T-helper 2 cell (primary cell): ENCODE measurements at regions not wholly inside any gene's neighbourhood (a gene's known extent, or its start where the extent isn't known, plus 50 kb on each side); places are given as distances from the start of the nearest gene placed in this dataset.

ENCODE experiments used
- DNase-seq, 5 experiments: peaks; one replicate each; pipeline versions ENCODE4 v3.0.0 to v3.0.0-alpha.2; 2012 to 2022

DNA sequence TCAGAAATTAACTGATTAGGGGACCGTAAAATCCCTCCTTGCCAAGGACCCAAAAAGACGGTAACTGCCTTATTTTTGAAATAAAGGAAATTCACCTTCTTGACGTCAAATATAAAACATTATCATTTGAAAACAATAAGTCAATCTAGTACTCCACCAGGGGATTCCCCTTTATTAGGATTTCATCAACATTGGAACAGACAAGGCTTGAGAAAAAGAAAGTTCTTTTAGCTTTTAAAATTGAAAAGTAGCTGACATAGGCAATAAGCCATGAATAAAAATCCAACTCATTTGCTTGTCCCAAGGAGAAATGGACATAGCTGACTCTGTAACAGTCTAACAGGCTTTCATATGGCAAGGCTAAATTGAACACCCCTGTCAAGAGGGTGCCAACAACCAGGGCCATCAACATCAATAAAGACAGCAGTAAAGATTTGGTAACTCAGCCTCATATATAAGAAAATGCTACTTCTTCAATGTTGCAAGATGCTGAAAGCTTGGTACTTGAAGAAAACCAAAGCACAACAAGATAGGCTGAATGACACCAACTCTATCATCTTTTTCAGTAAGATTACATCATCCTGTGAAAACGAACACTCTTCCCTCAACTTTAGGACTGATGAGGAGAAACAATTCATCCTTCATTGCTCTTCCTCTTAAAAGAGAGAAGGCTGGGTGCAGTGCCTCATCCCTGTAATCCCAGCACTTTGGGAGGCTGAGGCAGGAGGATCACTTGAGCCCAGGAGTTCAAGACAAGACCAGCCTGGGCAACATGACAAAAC lies 121.0 kb upstream of the PRDM1 start:
- DNase-seq = no peak

DNA sequence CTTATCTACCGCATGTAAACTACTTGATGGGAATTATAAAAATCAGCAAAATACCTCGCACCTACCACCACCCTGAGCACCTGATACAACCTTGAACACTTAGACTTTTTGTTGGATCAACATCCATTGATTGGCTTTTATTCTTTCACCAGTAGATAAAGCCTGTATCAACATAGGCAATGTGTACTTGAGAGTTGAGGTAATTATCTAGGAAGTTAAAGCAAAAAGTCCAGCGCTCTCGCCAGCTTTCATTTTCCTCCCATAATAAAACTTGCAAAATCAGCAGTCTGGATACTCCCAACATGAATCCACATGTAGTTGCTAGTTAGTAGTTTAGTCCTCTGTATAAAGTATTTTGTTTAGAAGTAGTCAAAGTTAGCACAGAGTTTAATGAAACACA lies 132.0 kb upstream of the PRDM1 start:
- no peak for DNase-seq

DNA sequence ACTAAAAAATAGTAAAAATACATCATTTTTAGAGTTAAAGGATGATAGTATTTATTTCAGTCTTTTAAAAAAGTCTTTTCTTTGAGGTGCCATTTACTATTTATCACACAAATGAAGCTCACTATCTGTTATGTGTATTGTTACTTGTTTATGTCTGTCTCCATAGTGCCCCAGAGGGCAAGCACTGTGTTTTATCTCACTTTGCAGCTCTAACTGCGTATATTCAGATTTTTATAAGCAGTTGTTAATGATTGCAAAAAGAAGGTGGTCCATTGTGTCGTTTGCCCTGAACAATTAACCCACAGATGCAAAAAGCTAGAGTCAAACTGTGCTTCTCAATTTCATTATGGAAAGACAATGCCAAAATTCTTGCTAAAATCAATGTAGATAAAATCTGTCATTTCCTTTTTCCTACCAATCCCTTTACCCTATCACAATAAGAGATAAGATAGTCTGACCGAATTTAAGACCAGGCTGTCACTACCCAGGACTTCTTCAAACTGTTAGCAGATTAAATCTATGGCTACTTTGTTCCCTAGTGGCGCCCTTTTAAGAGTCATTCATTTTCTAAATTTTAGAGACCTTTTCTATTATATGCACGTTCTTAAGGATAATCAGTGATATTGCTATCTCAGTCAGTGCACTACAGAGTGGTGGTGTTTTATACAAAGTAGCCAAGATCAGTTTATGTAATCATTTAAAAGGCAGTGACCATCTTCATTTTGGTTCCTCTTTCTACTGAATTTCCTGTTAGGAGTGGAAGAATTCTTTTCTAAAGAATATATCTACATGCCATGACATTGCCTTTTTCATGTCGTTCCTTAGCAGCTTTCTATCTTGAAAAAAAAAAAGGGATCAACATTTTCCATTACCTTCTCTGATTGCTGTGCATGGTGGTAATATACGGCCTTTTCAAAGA lies 133.1 kb upstream of the PRDM1 start:
- peak in 1 of 5 experiments; percentile 16 for DNase-seq

DNA sequence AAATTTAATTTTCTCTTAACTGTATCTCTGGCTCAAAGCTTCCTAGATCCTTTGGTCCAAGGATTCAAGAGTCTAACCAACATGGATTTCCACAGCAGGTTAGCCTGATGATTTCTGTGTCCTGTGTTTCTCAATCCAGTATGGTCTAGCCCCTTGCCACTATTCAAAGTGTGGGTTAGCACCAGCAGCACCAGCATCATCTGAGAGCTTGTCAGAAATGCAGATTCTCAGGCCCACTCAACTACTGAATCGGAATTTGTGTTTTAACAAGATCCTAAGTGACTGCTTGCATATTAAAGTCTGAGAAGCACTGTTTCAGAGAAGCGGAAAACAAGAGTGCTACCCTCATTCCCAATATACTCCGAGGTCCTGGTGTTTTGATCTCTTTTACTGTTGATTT lies 133.8 kb upstream of the PRDM1 start:
- no peak for DNase-seq

DNA sequence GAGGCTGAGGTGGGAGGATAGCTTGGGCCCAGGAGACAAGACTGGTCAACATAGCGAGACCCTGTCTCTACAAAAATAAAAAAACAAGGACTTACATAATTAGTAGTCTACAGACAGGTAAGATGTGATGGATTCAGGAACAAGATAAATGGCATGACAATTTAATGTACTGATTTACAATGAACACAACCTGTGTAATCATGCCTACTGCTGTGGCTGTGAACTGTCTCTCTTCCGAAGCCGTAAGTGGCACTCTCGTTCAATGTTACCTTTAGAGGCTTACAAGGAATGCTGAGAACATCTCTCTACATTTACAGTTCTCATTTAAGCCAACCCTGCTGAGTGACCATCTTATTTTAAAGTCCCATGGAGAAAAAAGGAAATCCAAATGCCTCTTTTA lies 134.8 kb upstream of the PRDM1 start:
- DNase-seq = no peak

DNA sequence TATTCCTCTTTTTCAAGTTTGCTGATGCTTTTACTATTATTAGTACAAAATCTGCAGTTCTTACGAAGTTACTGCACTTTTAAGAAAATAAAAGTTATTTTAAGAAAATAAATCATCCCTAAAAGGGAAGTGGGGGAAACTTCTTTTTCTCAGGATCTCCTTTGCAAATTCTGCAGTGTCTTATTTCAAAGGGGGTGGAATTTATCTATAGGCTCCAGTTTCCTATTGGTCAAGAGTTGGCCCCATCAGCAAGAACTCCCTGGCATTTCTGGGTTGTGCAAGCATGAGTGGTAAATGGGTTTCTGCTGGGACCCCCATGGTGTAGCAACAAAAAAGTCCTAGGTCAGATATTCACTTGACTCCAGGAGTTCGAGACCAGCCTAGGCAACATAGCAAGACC lies 136.3 kb upstream of the PRDM1 start:
- DNase-seq = no peak

DNA sequence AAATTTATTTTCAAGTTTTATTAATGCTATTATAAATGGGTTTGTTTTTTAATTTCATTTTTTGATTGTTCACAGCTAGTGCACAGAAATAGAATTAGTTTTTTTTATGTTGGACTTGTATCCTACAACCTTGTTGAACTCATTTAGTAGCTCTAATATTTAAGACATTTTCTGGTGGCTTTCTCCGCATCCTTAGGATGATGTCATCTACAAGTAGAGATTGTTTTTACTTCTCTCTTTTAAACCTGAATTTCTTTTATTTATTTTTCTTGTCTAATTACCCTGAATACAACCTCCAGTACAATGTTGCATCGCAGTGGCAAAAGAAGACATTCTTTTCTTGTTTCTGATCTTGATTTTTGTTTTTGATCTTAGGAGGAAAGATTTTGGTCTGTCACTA lies 142.6 kb upstream of the PRDM1 start:
- DNase-seq = no peak

DNA sequence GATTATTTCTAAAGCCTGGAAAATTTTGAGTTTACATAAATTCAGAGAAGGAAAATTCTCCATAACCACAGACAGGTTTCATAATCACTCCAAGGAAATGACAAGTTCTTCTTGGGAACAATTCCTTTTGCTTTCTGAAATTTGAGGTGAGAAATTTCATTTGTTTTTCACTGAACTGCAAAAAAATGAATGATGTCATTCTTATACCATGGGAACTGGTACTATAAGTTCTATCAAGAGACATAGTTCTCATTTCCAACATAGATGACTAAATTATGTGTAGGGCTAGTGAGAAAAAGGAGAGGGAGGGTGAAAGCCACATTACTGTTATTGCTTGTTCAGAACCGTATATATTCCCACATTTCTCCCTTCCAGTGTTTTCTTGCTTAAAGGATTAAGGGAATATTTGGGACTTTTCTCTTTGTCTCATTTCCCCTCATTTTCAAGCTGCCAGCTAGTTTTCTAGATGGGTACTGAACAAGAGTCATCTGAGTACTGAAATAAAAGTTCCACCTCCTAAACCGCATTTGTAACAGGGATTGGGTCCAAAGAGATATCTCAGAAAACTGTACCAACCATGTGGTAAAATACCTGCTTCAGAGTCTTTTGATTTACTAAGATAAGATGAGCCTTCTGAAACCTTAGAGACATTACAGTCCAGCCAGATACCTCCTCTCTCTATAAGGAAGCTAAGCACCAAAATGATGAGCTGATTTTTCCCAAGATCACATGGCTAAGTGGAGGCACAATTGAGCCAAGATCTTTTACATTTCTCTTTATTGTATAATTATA lies 144.3 kb upstream of the PRDM1 start:
- DNase-seq = peak in 1 of 5 experiments; percentile 55

DNA sequence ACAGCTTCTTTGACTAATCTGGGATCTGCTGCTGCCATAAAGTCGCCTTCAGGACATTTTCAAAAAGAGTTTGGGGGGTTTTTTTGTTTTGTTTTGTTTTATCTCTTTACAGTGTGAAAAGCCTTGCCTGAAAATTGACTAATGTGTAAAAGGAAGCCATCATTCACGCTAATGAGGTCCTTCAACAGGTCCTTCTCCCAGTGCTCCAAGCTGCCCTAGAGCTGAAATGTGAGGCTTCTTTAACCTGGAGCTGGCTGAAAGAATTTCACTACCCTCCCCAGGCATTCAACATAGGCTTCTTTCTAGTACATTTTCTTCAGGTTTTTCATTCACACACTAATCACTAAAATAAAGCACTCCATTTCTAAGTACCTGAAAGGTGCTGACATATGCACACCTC lies 145.1 kb upstream of the PRDM1 start:
- no peak for DNase-seq

DNA sequence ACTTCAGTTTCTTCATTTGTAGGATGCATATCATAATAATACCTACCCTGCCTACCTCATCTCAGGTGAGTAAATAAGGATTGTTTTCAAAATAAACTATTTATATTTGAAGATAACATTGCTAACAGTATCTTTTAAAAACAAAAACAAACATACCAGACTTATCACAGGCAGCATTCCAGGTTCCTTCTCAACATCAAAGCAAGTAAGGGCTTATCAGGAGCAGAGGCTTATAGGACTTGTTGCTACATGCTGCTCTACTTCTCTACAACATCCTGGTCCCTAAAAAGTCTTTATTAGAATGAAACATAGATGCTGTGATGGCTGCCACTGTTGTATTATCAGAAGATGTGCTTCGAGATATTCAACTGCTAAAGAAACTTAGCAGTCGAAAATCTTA lies 149.2 kb upstream of the PRDM1 start:
- DNase-seq = no peak

DNA sequence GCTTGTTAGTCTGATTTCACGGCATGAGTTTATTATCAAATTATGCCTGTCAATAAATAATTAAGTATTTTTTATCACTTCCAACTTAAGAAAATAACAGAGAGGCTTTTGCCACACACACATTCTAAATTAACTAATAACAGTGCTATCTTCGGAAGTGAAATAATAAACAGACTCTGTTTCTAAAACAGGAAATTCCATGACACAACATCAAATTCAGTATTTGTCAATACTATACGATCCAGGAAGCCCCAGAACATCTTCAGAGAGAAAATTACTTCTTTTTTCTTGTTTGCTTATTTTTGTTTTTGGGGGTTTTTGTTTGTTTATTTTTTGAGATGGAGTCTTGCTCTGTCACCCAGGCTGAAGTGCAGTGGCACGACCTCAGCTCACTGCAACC lies 150.7 kb upstream of the PRDM1 start:
- no peak for DNase-seq

DNA sequence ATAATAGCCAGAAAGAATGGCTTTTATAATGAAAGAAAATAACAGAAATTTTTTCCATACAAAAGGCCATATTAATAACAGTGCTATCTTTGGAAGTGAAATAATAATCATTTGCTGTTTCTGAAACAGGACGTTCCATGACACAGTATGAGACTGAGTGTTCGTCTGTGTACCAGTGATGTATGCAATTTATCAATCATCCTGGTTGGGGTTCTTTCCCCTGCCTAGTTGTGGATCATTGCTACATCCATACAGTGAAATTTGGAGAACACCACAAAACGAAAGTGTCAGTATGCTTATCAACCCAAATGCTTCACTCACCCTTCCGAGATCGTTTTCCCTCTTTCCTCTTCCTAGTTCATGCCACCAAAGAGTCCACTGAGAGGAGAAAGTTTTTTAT lies 151.4 kb upstream of the PRDM1 start:
- no peak for DNase-seq

DNA sequence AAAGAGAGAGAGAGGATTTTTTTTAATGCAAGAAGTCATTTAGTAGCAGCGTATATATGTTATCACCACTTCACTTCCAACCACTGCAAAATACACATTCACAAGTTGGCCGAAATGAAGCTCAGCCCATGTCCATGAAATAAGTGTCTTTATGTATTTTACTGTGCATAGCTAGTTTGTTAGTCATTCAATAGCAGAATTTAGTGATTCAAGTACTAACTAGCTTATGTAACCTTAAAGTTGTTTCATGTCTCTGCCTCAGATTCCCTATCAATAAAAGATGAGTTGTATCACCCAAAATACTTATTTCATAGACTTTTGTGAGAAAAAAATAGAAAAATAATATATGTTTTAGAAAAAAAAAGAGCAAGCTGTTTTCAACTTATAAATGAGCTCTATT lies 153.7 kb upstream of the PRDM1 start:
- no peak for DNase-seq

DNA sequence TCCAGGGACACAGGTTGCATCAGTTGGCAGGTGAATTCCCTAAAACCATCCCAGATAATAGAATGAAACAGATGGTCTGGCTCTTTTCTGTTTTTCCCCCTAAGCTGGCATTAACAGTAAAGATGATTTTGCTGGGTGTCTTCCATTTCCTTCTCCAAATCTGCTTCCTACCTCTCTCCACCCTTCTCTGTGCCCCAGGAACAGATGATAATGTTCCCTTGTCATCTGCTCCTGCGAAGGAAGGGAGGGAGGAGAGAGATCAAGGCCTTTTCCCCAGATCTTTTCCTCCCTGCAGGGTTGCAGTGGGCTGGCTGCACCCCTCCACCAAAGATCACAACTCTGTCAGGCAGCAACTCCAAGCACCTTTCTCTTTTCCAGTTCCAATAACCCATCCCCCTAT lies 156.5 kb upstream of the PRDM1 start:
- no peak for DNase-seq

DNA sequence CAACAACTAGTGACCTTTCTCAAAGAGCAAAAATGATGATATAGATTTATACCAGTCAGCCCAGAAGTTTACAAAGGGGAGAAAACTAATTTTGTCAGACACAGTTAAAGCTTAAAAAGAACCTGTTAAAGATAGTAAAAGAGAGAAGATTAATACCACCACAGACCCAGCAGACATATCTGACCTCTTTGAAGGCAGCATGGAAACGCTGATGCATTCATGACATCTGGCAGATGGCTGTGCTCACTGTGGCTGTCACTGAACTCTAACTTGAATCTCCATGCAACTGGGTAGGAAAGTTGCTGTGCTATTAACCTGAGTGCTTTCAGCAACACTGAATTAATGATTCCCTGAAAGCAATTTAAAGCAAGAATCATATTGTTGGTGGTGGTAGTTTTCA lies 159.8 kb upstream of the PRDM1 start:
- no peak for DNase-seq

DNA sequence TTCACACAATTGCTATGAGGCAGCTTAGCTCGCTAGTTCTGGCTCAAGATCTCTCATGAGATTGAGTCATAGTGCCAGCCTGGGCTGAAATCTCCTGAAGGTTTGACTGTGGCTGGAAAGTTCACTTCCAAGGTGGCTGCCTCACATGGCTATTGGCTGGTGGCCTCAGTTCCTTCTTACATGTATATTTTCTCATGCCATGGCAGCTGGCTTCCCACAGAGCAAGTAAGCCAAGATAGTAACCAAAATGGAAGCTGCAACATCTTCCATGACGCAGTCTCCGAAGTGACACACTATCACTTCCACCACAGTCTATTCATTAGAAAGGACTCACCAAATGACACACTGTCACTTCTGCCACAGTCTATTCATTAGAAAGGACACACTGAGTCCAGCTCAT lies 160.4 kb upstream of the PRDM1 start:
- DNase-seq = no peak

DNA sequence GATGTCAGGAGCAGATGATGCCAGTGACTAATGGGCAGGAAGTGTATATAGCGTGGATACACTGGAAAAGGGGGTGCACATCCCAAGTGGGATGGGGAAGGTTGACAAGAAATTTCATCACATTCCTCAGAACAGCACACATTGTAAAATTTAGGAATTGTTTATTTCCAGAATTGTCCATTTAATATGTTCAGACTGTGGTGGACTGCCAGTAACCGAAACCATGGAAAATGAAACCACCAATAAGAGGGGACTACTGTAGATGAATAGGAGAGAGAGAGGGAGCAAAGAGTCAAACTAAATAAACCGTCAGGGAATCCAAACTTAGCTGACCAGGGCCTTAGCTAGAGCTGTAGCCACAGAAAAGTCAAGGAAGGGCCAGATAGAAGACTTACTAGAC lies 164.4 kb upstream of the PRDM1 start:
- no peak for DNase-seq

DNA sequence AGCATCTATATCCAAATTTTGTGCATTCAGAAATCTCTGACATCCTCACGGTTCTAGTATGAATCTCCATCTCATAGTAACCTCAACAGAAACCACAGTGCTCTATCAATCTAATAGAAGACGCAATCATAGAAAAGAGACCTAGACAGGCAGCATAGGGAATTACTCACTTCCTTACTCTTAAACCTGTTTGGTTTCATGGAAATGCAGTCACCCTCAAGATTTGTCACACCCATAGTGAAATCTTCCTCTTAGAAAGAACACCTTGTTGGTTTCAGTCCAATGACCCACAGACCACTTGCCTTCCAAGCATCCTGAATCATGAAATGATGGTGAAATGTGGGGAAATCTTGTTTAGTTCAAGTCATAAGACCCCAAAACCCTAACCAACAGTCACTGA lies 166.1 kb upstream of the PRDM1 start:
- peak in 1 of 5 experiments; percentile 33 for DNase-seq

DNA sequence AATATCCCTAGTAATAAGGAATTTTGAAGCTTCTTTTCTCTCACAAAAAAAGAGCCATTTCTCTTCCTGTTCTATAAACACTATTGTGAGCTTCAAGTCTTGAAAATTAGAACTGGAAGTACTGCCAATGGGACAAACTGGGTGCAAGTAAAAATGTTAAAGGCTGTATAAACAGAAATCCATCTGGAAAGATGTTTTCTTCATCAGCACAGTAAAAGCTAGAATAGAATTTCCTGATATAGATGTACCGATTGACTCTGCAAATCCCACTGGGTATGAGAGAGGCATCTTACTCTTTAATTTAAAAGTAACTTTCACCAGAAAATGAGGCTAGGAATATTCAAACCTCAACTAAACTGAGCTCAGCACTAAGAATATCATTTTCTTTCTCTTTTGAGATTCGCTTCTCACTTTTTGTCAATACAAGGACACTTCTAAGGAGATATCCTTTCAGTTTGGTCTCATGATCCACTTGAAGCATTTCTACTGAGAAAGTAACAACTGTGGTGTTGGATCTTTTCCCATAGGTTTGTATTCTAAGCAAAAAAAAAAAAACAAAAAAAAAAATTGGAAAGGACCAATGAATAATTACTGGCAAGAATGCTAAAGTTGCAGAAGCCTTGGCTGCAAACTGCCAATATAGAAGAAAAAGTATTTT lies 169.0 kb upstream of the PRDM1 start:
- no peak for DNase-seq

DNA sequence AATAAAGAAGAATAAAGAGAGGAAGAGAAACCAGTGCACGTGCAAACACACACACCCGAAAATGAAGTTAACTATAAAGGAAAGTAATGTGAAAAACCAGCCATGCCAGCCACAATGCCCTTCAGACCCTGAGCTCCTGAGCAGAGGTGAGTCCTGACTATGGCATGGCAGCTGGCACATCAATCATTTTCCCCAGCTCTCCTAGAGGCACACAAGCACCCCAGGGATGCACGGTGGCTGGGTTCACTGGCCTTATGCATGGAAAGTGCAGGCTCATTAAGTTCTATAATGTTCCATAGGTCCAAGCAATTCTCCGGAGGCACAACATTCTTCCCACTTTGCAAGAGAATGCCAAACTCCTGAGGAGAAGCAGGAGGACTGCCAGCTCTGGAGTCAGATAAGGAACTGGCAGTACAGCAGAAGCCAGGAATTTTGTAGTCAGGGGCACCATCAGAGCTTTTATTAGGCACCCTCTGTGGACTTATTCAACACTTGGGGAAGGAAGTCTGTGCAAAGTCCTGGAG lies 175.0 kb upstream of the PRDM1 start:
- DNase-seq = no peak

DNA sequence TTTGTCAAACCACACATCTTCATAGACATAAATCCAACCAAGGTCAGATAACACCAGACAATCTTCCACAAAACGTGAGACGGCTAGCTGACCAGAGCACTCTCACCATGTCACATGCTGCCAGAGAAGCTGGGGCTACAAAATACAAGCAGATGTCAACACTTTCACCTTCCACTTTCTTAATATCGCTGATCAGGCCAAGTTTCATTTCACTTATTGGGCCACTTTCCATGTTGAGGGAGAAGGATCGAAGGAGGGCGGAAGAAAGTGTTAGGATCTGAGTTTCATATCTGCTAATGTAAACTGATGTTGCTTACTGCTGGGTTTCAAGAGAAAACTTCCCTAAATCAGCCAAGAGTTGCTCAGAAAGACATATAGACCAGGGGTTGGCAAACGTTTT lies 177.0 kb upstream of the PRDM1 start:
- no peak for DNase-seq

DNA sequence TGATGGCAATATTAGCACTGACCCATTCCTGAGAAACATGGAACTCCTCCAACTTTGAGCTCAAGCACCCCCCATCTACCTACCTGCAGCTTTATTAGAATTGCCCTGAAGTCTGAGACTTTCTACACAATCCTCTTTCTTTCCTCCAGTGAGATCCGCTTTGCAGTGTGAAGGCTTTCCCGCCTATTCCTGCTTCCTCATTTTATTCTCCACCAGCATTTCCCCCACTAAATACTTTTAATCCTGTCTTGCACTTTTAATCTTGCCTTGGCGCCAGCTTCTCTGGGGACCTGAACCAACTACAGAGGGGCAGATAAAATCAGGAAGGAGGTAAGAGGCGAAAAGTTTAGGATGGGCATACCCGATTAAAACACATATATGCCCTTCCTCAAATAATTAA lies 178.1 kb upstream of the PRDM1 start:
- DNase-seq = no peak

DNA sequence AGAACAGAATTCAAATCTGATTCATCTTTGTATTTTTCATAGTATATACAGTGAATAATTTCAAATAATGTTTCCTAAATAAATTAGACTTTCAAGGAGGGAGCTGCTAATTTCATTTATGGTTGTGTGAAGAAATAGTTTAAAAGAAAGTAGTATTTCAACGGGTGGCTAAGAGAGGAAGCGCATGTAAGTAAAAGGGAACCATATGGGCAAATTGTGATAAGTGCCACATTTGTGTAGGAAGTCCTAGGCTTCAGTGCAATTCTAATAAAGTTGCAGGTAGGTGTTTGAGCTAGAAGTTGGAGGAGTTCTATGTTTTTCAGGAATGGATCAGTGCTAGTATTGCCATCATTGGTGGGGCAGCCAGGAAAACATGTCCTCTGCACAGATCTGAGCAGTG lies 178.8 kb upstream of the PRDM1 start:
- DNase-seq = no peak
